AML-193 (cell line): ENCODE measurements at regions not wholly inside any gene's neighbourhood (a gene's known extent, or its start where the extent isn't known, plus 50 kb on each side); places are given as distances from the start of the nearest gene placed in this dataset.
"Not testable (repeated sequence)": the region's sequence is repeated elsewhere in the genome, so short reads cannot be mapped to it uniquely, and the experiment has no call there.

ENCODE experiments used
- DNase-seq, 2 experiments: peaks; one replicate each; lab custom pipeline; 2025; lab: John Stamatoyannopoulos, UW

DNA sequence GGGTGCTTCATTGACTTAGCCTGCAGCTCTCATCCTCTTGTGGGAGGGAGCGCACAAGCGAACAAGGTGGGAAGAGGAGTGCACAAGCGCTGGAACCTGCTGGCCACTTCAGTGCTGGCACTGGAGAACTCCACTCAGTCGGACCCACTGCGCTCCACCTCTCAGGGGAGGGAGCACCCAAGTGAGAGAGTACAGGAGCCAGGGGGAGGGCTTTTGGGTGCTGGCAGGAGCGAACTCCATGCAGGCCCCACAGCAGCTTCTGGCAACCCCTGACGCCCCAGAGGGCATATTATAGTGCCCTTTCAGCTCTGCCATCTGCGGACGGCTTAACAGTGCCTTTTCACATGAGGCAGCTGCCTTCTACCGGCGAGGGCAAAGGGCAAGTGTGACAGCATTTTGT, 774.2 kb upstream of the COX7C start:
- no peak for DNase-seq

DNA sequence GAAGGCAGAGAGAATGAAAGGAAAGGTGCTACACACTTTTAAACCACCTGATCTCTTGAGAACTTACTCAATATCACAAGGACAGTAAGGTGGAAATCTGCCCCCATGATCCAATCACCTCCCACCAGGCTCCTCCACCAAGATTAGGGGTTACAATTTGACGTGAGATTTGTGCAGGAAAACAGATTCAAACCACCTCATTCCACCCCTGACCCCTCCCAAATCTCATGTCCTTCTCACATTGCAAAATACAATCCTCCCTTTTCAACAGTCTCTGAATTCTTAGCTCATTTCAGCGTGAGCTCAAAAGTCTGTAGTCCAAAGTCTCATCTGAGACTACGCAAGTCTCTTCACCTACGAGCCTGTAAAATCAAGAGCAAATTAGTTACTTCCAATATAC, 768.3 kb upstream of the COX7C start:
- DNase-seq: no peak

DNA sequence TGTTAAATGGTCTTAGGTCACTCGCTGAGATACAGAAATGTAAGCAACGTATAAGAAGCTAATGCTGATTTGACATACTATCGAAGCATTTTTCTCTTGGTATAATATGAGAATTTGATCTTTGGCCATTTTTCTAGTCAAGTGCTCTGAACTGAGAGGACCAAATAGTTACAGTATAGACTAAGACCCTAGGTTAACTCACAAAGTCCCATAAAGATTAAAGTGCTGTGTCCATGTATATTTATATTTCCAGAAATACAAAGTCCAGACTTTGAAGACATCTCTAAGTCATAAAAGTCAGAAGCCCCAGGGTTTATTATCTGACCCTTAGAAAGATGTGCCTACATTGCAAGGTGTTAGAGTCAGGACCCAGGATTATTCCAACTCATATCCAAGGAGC, 752.4 kb upstream of the COX7C start:
- no peak for DNase-seq

DNA sequence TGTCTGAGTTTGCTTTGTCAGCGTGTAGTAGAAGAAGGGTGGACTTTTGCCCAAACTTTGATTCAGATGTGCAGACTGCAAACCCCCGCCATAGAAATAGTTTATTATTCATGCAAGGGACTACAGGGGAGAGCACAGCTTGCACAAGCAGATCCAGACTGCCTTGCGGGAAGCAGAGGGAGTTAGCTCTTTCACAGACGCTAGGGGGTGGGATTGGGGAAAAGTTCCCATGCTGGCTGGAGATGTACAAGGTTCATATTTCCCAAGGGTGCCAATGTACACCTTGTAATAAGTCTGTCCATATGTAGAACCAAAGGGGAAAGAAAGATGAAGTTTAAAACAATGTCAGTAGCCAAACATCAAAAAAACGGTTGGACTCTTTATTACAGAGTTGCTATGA, 749.7 kb upstream of the COX7C start:
- DNase-seq: no peak

DNA sequence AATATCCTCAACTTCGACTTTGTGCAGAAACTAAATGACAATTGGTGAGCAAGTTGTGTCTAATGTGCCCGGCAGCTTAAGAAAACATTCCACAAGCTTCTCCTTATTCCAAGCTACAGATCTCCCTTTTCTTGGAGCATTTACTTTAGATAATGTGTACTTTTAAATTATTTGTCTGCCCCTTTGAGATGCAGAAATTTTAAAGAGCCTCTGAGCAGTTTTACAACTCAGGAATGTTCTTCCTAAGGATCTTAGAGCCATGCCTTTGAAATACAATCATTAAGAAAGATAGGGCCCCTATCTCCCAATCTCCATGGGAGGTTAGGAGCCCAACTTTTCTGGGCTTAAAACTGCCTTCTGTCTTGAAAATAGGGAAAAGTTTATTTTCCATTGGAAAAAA, 723.7 kb upstream of the COX7C start:
- DNase-seq: no peak

DNA sequence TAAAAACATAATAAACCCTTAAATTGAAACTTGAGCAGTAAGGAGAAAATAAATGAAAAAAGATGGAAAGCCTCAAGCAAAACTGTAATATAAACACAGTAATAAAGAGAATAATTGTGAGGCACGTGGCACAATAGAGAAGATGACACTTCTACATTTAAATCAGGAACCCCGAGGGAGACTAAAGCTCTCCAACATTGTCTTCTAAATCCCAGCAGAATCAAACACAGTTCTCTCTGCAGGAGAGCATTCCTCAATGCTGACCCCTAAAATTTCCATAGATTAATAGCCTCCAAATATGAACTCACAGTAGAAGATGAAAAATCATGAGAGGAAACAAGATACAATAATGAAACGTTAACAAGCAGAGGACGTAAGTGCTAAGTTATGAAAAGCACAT, 721.2 kb upstream of the COX7C start:
- DNase-seq: no peak

DNA sequence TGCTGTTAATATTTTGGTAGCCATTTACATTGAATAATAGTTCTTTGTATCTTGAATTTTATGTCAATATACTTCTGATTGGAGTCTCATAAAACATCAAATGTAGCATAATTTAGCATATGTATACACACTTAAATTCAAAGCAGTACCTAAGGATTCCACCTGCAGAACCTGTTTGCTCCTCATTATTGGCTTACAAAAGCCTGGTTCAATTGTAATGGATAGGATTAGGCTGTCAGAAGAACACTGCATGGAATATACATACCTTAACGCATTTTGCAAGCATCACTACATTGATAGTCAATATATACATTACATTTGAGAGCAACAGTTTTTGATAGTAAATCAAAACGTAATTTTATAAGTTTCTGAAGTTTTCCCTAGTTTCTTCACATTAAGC, 711.3 kb upstream of the COX7C start:
- no peak for DNase-seq

DNA sequence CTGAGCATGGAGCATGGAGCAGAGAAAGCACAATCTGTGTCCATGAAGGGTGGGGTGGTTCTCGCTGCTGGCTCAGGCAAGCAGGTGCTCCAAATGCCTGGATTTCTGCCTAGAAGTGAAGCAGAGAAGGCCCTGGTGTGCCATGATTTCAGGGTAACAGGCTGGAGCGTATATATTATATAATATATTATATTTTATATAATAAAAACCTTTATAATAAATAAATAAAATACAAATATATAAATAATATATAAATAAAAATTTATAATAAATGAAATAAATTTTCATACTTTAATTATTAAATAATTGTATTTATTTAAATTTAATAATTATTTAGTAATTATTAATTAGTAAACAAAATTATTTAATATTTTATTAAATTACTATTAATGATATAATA, 707.4 kb upstream of the COX7C start:
- DNase-seq: no peak

DNA sequence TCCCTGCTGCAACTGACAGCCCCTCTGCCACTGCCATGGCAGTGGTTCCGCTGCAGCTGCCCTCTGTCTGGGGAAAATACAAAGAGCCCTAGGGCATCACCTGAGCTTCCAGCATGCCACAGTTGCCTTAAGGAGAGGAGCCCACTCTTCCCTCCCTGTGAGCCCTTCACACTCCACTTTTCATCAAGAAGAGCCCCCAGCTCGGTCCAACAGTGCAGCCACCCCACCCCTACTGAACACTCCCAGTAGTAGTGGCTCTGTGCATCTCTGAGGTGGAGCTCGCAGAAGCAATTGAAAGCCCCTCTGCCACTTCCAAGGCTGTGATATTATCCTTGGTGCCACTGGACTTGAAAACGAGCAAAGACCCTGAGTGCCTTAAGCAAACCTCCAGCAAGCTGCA, 696.8 kb upstream of the COX7C start:
- DNase-seq: no peak

DNA sequence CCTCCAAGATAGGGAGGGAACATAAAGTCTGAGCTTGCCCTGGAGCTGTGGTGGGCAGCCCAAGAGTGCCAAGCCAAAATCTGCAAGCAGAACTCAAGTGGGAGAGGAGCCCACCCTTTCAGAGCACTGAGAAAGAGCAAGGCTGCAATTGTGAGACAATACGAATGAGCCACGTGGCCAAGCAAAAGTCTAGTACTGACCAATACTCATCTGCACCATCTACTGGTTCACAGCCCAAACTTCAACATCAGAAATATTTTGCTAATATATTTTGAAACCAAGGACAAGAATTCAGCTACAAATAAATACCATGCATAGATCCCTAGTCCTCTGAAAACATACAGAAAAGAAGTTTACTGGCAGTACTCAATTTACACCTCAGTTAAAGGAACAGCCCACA, 696.2 kb upstream of the COX7C start:
- DNase-seq: no peak

DNA sequence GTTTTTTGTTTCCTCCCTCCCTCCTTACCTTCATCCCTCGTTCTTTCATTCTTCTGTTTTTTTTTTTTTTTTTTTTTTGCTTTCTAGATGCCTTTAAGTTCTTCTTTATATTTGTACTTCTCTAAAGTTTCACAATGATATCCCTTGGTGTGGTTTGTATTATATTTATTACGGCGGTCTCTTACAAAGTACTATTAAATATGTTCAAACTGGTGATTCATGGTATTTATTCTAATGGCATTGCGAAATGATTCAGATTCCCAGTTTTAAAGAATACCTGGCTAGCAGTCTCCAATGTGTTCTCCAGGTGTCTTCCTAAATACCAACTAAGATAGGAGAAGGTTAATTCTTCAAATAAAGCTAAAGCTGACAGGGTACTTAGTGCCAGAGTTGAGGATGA, 690.1 kb upstream of the COX7C start:
- DNase-seq: no peak

DNA sequence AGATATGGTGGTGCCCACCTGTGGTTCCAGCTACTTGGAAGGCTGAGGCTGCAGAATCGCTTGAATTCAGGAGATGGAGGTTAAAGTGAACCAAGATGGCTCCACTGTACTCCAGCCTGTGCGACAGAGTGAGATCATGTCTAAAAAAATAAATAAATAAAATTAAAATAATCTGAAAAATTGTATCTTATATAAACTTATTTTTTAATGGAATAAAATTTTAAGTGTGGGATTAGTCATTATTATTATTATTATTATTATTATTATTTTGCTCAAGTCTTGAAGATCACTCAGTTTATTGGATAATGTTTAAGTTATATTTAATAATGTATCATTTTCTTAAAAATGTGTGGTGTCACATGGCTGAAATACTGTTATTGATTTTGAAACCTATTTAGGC, 688.0 kb upstream of the COX7C start:
- DNase-seq: no peak

DNA sequence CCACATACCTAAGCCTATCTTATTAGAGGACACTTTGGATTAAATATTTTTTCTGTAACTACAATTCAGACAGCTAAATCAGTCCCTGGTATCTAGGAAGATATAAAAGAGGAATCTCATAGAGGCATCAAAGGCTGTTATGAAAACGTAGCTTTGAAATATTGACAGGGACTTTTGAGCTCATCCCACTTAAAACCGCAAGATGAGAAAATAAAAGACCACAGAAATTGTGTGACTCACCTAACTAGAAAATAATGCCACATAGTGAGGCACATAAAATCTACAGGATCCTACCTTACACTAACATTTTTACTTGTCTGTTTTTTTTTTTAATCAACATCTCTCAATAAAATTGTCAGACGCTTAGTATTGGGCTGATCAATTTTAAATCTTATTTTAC, 686.5 kb upstream of the COX7C start:
- no peak for DNase-seq

DNA sequence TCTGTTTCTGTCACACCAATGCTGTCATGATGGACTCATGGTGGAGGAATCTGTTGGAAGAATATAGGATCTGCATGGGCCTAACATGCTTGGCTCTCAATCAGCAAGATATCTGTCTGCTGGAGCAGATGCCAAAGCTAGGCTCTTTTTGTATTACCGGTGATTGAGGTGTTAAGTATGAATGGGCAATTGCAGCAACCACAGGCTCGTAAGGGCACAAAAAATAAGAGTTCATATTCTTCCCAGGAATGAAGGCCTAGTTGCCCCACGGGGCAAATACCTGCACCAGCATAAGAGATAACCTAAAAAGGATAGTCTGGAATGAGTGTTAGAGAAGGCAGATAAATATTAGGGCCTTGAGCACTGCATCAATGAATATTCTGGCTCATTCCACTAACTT, 679.5 kb upstream of the COX7C start:
- no peak for DNase-seq

DNA sequence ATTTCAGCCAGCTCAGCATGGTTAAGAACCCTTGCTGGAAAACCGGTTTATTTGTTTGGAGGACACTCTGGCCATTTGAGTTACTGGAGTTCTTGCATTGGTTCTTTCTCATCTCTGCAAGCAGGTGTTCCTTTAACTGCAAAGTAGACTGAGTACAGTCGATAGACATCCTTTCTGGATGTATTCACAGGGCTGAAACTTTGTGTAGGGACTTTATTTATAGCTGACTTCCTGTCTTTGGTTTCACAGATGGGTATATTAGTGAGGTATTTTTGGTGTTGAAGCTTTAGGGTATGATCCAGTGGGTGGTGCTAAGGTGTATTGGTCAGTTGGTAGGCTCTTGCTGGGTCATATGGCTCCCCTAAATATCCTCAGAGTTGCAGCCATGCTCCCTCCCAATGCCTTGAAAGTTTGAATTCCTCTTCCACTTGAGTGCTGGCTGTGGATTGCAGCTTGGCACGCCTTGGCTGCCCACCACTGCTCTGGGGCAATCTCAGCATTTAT, 666.0 kb upstream of the COX7C start:
- no peak for DNase-seq

DNA sequence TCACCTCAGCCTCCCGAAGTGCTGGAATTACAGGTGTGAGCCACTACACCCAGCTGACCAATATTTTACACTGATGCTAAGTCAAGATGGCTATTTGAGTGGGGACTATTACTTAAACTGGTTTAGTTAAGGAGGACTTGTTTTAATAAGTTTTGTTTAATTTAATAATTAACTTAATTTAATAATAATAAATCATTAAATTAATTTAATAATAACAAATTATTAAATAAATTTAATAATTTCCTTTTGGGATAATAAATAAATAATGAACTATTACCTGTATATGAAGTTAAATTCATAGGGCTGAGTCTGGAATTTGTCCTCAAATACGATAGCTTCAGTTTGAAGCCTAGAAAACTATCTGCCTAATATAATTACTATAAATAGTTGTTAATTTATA, 665.1 kb upstream of the COX7C start:
- no peak for DNase-seq

DNA sequence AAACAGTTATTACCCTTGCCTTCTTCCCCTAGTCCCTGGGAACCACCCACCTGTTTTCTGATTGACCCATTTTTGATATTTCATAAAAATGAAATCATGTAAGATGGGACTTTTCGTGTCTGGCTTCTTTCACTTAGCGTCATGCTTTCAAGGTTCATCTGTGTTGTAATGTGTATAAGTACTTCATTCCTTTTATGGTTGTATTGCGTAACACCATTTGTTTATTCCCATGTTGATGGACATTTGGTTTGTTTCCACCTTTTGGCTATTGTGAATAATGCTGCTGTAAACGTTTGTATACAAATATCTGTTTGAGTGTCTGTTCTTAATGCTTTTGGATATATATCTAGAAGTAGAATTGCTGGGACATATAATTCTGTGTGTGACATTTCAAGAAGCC, 650.1 kb upstream of the COX7C start:
- DNase-seq: no peak

DNA sequence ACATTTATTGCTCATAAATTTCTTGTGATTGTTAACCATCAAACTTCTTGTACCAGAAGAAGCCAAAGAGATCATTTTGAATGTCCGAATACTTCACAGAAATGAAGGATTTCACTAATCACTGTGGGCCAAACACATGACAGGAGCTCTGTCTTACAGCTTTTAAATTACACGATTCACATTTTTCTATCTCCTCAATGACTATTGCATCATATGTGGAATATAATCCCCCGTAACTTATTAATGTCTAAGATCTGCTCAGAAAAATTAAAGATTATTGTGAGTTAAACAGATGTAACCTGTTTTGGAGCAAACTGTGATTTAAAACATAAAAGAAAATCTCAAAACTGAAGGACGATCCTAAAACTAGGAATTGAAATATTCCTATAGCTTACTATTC, 645.2 kb upstream of the COX7C start:
- no peak for DNase-seq

DNA sequence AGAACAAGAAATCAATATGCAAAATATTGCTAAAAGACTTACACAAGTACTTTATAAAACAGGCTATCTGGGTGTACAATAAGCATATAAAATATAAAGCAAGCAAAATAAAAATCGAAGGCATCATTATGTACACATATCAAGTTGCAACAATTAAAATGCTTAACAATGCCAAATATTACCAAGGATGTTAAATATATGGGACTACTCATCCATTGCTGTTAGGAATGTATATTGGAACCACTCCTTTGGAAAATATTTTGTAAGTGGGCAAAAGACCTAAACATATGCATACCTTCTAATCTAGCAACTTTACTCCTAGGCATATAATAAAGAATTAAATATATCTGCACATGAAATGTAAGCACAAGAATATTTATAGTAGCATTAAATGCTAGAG, 632.6 kb upstream of the COX7C start:
- no peak for DNase-seq

DNA sequence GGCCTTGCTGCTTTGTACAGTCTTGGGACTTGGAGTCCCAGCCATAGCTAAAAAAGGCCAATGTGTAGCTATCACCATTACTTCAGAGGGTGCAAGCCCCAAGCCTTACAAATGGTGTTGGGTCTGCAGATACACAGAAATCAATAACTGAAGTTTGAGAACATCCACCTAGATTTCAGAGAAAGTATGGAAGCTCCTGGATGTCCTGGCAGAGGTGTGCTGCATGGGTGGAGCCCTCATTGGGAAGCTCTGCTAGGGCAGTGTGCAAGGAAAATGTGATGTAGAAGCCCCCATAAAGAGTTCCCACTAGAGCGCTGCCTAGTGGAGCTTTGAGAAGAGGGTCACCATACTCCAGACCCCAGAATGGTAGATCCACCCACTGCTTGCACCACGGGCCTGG, 626.7 kb upstream of the COX7C start:
- no peak for DNase-seq

DNA sequence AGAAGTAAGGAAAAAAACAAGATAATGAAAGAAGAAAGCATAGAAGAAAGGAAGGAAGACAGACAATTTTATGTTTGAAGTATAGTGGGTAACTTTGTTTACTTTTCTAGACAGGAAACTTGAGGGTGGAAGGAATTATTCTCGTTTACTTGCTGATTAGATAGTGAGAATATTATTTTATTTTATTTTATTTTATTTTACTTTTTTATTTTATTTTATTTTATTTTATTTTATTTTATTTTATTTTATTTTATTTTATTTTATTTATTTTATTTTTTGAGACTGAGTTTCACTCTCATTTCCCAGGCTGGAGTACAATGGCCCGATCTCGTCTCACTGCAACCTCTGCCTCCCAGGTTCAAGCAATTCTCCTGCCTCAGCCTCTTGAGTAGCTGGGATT, 623.1 kb upstream of the COX7C start:
- not testable (repeated sequence) for DNase-seq

DNA sequence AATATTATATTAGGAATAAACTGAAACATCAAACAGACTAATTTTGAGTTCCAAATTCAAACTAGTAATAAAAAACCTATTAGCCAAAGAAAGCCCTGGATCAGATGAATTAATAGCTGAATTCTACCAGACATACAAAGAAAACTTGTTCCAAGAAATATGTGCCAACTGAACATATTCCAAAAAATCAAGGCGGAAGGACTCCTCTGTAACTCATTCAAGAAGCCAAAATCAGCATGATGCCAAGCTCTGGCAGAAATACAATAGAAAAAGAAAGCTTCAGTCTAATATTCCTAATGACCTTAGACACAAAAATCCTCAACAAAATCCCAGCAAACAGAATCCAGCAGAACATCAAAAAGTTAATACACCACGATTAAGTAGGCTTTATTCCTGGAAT, 619.1 kb upstream of the COX7C start:
- DNase-seq: no peak

DNA sequence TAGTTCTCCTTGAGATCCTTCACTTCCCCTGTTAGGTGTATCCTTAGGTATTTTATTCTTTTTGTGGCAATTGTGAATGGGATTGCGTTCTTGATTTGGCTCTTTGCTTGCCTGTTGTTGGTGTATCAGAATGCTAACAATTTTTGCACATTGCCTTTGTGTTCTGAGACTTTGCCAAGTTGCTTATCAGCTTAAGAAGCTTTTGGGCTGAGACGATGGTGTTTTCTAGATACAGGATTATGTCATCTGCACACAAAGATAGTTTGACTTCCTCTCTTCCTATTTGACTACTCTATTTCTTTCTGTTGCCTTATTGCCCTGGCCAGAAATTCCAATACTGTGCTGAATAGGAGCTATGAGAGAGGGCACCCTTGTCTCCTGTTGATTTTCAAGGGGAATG, 609.4 kb upstream of the COX7C start:
- no peak for DNase-seq

DNA sequence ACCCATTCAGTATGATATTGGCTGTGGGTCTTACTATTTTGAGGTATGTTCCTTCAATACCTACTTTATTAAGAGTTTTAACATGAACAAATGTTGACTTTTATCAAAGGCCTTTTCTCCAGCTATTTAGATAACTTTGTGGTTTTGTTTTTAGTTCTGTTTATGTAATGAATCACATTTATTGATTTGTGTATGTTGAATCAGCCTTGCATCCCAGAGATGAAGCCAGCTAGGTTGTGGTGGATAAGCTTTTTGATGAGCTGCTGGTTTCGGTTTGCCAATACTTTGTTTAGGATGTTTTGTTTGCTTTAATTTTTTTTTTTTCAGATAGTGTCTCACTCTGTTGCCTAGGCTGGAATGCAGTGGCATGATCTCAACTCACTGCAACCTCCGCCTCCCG, 609.0 kb upstream of the COX7C start:
- no peak for DNase-seq

DNA sequence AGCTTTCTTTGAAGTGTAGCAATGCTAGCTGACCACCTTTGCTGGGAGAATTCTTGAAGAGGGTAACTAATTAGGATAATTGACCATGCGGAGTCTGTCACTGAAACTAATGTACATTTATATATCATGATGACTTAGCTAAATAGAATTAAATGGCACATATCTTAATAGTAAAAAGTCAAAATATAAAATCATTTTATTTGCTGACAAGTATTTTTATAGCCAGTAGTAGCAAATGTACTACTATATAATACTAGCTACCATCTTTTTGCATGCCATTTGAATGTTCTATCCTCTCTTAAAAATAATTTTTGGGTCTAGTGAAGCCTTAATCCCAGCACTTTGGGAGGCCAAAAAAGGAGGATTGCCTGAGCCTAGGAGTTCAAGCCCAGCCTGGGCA, 605.8 kb upstream of the COX7C start:
- DNase-seq: no peak
